Effector memory CD4-positive, alpha-beta T cell (primary cell): ENCODE measurements at regions not wholly inside any gene's neighbourhood (a gene's known extent, or its start where the extent isn't known, plus 50 kb on each side); places are given as distances from the start of the nearest gene placed in this dataset.

ENCODE experiments used
- DNase-seq, 3 donors: peaks; one replicate each; pipeline ENCODE4 v3.0.0-alpha.2; 2020
- H3K27ac ChIP-seq: 2 replicates; pipeline ENCODE4 v1.7.0; 2013; ENCODE audit warnings: mild to moderate bottlenecking, low read length, moderate library complexity; ENCODE audit not compliant: insufficient read depth, poor library complexity, severe bottlenecking
- H3K27me3 ChIP-seq: replicated peaks from 2 replicates; pipeline ENCODE4 v1.7.0; 2013; ENCODE audit warnings: mild to moderate bottlenecking, low read length; ENCODE audit not compliant: insufficient read depth, control insufficient read depth, poor library complexity, severe bottlenecking
- H3K36me3 ChIP-seq: 2 replicates; pipeline ENCODE4 v1.7.0; 2013; ENCODE audit warnings: mild to moderate bottlenecking, low read length, moderate library complexity; ENCODE audit not compliant: control insufficient read depth, insufficient read depth
- H3K4me1 ChIP-seq: 2 replicates; pipeline ENCODE4 v1.7.0; 2013; ENCODE audit warnings: low read length, mild to moderate bottlenecking; ENCODE audit not compliant: control insufficient read depth, insufficient read depth, poor library complexity, severe bottlenecking
- H3K4me3 ChIP-seq: 2 replicates; pipeline ENCODE4 v1.7.0; 2013; ENCODE audit warnings: low read length, low read depth, mild to moderate bottlenecking; ENCODE audit not compliant: insufficient read depth, poor library complexity, severe bottlenecking
- H3K9me3 ChIP-seq: 2 replicates; pipeline ENCODE4 v1.7.0; 2013; ENCODE audit warnings: mild to moderate bottlenecking, low read length, moderate library complexity; ENCODE audit not compliant: control insufficient read depth

- no peak for DNase-seq
- H3K27ac ChIP-seq, result no peak overlapping the region
- no peaks in the 10 kb centered on the region for H3K9me3 ChIP-seq
- H3K4me3 ChIP-seq, result no peak overlapping the region
- no peaks in the 10 kb centered on the region for H3K36me3 ChIP-seq
- no peaks in the 10 kb centered on the region for H3K27me3 ChIP-seq
- H3K4me1 ChIP-seq, result no peaks in the 10 kb centered on the region
Observed at GRCh38 chr2:118320658-118321057, 232.4 kb downstream of the INSIG2 start.

GRCh38 chr2:118320196-118320595, 231.9 kb downstream of the INSIG2 start:
- H3K27me3 ChIP-seq, result no peaks in the 10 kb centered on the region
- no peak overlapping the region for H3K4me3 ChIP-seq
- H3K36me3 ChIP-seq, result no peaks in the 10 kb centered on the region
- H3K4me1 ChIP-seq, result no peaks in the 10 kb centered on the region
- H3K9me3 ChIP-seq, result no peaks in the 10 kb centered on the region
- no peak overlapping the region for H3K27ac ChIP-seq
- DNase-seq, result no peak

GRCh38 chr2:118319271-118319684, 231.0 kb downstream of the INSIG2 start:
- H3K27ac ChIP-seq, result no peak overlapping the region
- H3K9me3 ChIP-seq, result no peaks in the 10 kb centered on the region
- no peaks in the 10 kb centered on the region for H3K4me1 ChIP-seq
- no peaks in the 10 kb centered on the region for H3K36me3 ChIP-seq
- no peak for DNase-seq
- no peak overlapping the region for H3K4me3 ChIP-seq
- H3K27me3 ChIP-seq, result no peaks in the 10 kb centered on the region

DNA sequence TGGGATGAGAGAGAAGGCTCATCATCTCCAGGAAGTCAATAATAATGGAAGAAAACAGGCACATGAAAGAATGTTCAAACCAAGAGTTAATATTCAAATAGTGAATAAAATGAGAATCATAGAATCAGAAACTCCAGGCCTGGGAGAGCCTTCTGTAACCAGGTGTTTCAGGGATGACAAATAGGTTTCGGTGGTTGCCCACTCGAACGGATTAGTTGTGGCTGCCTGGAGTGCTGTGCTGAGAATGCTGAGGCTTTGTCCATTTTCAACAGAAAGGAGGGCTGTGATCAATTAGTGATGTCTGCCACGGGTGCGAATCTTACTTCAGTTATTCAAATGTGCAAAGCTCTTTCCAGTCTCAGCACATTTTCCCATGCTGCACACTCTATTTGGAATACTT, 227.3 kb downstream of the INSIG2 start:
- H3K4me1 ChIP-seq, result no peaks in the 10 kb centered on the region
- no peaks in the 10 kb centered on the region for H3K27me3 ChIP-seq
- DNase-seq, result no peak
- no peak overlapping the region for H3K4me3 ChIP-seq
- no peaks in the 10 kb centered on the region for H3K36me3 ChIP-seq
- H3K9me3 ChIP-seq, result no peaks in the 10 kb centered on the region
- no peak overlapping the region for H3K27ac ChIP-seq

GRCh38 chr2:118312969-118313756, 224.9 kb downstream of the INSIG2 start:
- Histone ChIP-seq H3K9me3 (no peaks in the 10 kb centered on the region), H3K36me3 (no peaks in the 10 kb centered on the region), H3K27ac (no peak overlapping the region), H3K27me3 (no peaks in the 10 kb centered on the region), H3K4me3 (no peak overlapping the region), H3K4me1 (peaks cover 6% of the 10 kb centered on the region)
- no peak for DNase-seq

DNA sequence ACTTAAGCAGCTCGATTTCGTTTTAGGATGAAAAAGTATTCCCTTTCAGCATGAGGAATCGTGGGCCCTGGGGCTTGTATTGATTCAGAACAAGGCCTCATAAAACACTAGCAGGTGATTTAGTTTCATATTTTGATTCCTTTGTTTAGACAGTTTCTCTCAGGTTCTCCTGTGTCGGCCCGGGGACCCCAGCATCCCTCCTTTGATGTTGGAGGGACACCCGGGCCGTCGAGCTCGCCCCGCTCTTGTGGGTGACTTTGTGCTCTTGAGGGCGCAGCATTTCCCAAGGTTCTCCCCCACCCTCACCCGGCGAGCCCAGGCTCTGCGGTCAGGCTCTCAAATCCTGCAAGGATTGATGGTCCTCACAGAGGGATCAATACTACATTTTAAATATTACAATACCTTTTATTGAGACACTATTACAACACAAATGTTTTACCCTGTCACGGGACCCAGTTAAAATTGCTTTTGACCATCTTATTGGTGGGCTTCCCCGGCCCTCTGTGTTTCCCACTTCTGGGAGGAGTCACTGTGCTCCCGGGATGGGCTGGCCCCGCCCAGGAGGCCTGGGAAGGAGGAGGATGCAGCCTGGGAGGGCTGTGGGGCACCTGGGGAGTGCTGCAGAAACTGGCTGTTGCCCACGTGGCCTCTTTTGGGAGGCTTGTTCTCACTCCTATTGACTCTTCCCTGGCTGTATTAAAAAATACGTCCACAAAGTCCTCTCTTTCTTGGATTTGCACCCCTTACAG, 222.6 kb downstream of the INSIG2 start:
- H3K27me3 ChIP-seq, result no peaks in the 10 kb centered on the region
- H3K27ac ChIP-seq, result peak overlapping the region; percentile 80
- H3K4me3 ChIP-seq, result peak overlapping the region; percentile 69
- H3K4me1 ChIP-seq, result peaks cover 6% of the 10 kb centered on the region
- no peaks in the 10 kb centered on the region for H3K36me3 ChIP-seq
- no peaks in the 10 kb centered on the region for H3K9me3 ChIP-seq
- no peak for DNase-seq

DNA sequence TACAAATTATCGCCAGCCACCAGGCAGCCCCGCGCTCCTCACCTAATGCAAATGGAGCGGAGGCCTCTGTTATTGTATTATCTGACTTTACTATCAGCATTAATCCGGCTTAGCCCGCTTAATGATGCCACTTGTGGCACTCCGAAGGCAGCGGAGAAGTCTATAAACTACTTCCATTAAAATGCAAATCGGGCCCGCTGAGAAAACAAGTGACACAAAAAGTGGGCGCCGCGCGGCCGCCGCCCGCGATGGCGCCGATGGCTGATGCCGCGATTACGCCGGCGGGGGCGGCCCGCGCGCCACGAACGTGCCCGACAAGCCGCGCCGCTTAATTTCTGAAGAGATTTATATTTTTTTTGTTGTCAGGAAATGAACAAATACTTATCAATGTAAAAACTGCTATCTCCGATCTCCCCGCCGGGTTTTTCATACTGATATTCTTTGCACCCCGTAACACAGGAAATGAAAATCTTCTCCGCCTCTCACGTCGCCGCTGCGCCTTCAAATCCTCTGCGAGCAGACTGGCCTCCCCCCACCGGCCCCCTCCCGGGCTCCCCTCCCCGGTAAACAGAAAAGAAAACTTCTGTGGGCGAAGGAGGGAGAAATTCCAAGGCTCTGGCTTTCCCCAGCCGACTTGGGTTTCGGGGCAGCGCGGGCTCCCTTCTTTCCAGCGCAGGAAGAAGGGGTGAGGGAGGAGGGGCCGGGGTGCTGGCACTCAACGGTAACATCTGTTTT, 221.8 kb downstream of the INSIG2 start:
- Histone ChIP-seq H3K36me3 (no peaks in the 10 kb centered on the region), H3K27ac (peak overlapping the region; percentile 80), H3K27me3 (no peaks in the 10 kb centered on the region), H3K4me1 (peaks cover 6% of the 10 kb centered on the region), H3K4me3 (peak overlapping the region; percentile 69), H3K9me3 (no peaks in the 10 kb centered on the region)
- peak; percentile 13 to 34 (median 28) for DNase-seq

- no peak for DNase-seq
- H3K4me3 ChIP-seq, result peak overlapping the region; percentile 69
- peaks cover 6% of the 10 kb centered on the region for H3K4me1 ChIP-seq
- no peaks in the 10 kb centered on the region for H3K9me3 ChIP-seq
- H3K27ac ChIP-seq, result peak overlapping the region; percentile 80
- H3K36me3 ChIP-seq, result no peaks in the 10 kb centered on the region
- no peaks in the 10 kb centered on the region for H3K27me3 ChIP-seq
Observed at GRCh38 chr2:118309257-118309945, 221.1 kb downstream of the INSIG2 start.

- H3K27ac ChIP-seq, result no peak overlapping the region
- no peak for DNase-seq
- H3K4me1 ChIP-seq, result peaks cover 6% of the 10 kb centered on the region
- no peaks in the 10 kb centered on the region for H3K36me3 ChIP-seq
- no peak overlapping the region for H3K4me3 ChIP-seq
- H3K9me3 ChIP-seq, result no peaks in the 10 kb centered on the region
- H3K27me3 ChIP-seq, result no peaks in the 10 kb centered on the region
Observed at GRCh38 chr2:118307864-118308263, 219.6 kb downstream of the INSIG2 start.
